Esophagus squamous epithelium (tissue), 4 donors: ENCODE measurements at regions not wholly inside any gene's neighbourhood (a gene's known extent, or its start where the extent isn't known, plus 50 kb on each side); places are given as distances from the start of the nearest gene placed in this dataset.

Experiments used
- CTCF ChIP-seq, 6 experiments: fragments of 450-650 bp in 4 of 6; fragments of 200-600 bp in 2 of 6; sonication (generic) in 2 of 6; IDR thresholded peaks; one replicate each; pipeline ENCODE4 v1.5.1; 2016 to 2019; ENCODE audit warnings: antibody characterized with exemption in 6 of 6, mild to moderate bottlenecking in 4 of 6, moderate library complexity in 4 of 6
- POLR2A ChIP-seq, 4 donors: fragments of 450-650 bp; IDR thresholded peaks; one replicate each; pipeline ENCODE4 v1.6.1; 2017; ENCODE audit warnings: antibody characterized with exemption in 4 of 4, mild to moderate bottlenecking in 4 of 4, moderate library complexity in 3 of 4

GRCh38 chr12:30573145-30573544 is 122.5 kb downstream of the IPO8 start:
- no peak for TF ChIP-seq CTCF (IDR thresholded peaks at IDR 0.05)
- TF ChIP-seq POLR2A (IDR thresholded peaks at IDR 0.05), result no peak
